ENCODE measurements at regions not wholly inside any gene's neighbourhood (a gene's known extent, or its start where the extent isn't known, plus 50 kb on each side); places are given as distances from the start of the nearest gene placed in this dataset.

GRCh38 chr9:107423540-107423939 is 66.0 kb downstream of the KLF4 start:
- Histone ChIP-seq H3K4me3 (ENCODE audit: low read length) (no peak overlapping the region), H3K9ac (ENCODE audit: low read length) (no peak overlapping the region), H3K27ac (ENCODE audit: low read length) (no peak overlapping the region), H3K36me3 (replicated peaks; ENCODE audit: insufficient read depth, low read length) (no peaks in the 10 kb centered on the region), H2AFZ (ENCODE audit: low read length) (no peak overlapping the region), H3K9me3 (replicated peaks; ENCODE audit: insufficient read depth, low read length) (no peaks in the 10 kb centered on the region), H3K79me2 (ENCODE audit: low read length) (no peaks in the 10 kb centered on the region), H4K20me1 (ENCODE audit: insufficient read depth, low read length) (no peaks in the 10 kb centered on the region), H3K4me2 (ENCODE audit: low read depth, low read length) (no peak overlapping the region), H3K4me1 (ENCODE audit: low read length) (no peaks in the 10 kb centered on the region), H3K27me3 (replicated peaks; ENCODE audit: insufficient read depth, low read length) (no peaks in the 10 kb centered on the region), H3F3A (ENCODE audit: insufficient read depth, low read length) (no peaks in the 10 kb centered on the region), H3K9me2 (replicated peaks; ENCODE audit: insufficient read depth, low read length) (no peaks in the 10 kb centered on the region)
- no peak for DNase-seq
- TF ChIP-seq EZH2 (optimal IDR thresholded peaks at IDR 0.05; ENCODE audit: low read depth, low read length), result no peak
- no peak for TF ChIP-seq CTCF (IDR thresholded peaks at IDR 0.05; ENCODE audit: low read length)
- TF ChIP-seq EZH2phosphoT487 (IDR thresholded peaks at IDR 0.05; ENCODE audit: low read length), result no peak

DNA sequence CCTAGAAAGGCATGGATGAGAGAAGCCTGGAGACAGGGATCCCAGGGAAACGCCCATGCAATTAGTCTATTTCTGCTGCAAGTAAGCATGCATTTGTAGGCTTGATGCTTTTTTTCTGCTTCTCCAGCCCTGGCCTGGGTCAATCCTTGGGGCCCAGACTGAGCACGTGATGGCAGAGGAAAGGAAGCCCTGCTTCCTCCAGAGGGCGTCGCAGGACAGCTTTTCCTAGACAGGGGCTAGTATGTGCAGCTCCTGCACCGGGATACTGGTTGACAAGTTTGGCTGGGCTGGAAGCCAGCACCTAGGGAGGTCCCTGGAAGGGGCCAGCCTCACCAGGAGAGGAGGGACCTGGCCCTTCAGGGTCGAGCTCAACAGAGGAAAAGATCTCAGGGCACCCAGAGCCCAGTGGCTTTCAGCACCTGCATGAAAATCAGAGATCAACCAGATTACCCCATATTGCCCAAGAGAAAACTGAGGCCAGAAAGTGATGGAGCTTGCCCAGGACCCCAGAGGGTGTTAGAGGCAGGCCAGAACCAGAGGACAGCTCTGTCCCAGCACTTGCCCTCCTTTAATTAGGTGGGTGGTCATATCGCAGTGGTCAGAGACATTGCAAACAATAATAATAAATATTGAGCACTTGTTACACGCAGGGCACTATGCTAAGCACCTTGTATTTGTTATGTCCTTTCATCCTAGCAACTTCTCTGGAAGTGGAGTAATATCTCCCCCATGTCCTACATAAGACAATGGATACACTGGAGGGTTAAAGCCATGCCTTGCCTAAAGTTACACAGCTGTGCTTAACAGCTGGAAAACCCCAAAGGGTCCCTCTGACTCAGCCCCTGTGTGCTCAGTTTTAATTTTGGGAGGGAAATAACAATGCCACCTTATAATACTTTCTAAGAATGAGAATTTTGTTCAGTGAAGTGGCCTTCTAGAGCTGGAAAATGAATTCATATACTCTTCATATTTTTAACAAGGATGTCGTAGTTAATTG is 67.1 kb downstream of the KLF4 start:
- TF ChIP-seq CTCF (IDR thresholded peaks at IDR 0.05; ENCODE audit: low read length) (peak; percentile 51), EZH2phosphoT487 (IDR thresholded peaks at IDR 0.05; ENCODE audit: low read length) (no peak)
- Histone ChIP-seq H3K9me3 (replicated peaks; ENCODE audit: insufficient read depth, low read length) (no peaks in the 10 kb centered on the region), H3K27me3 (replicated peaks; ENCODE audit: insufficient read depth, low read length) (no peaks in the 10 kb centered on the region), H3K4me1 (ENCODE audit: low read length) (no peaks in the 10 kb centered on the region), H3F3A (ENCODE audit: insufficient read depth, low read length) (no peaks in the 10 kb centered on the region), H4K20me1 (ENCODE audit: insufficient read depth, low read length) (no peaks in the 10 kb centered on the region), H3K9ac (ENCODE audit: low read length) (no peak overlapping the region), H3K79me2 (ENCODE audit: low read length) (no peaks in the 10 kb centered on the region), H3K27ac (ENCODE audit: low read length) (no peak overlapping the region), H2AFZ (ENCODE audit: low read length) (no peak overlapping the region), H3K4me2 (ENCODE audit: low read depth, low read length) (no peak overlapping the region), H3K36me3 (replicated peaks; ENCODE audit: insufficient read depth, low read length) (no peaks in the 10 kb centered on the region), H3K4me3 (ENCODE audit: low read length) (no peak overlapping the region), H3K9me2 (replicated peaks; ENCODE audit: insufficient read depth, low read length) (no peaks in the 10 kb centered on the region)
- DNase-seq, result peak; percentile 49

DNA sequence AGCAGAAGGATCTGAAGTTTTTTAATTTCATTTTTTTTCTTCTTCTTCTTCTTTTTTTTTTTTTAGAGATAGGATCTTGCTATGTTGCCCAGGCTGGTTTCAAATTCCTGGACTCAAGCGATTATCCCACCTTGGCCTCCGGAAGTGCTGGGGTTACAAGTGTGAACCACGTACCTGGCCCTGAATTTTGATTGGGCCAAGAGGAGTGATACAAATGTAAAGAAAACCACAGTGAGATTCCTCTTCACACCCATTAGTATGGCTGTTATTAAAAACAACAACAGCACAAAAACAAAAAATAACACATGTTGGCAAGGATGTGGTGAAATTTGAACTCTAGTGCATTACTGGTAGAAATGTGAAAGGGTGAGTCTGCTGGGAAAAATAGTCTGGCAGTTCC is 79.1 kb downstream of the KLF4 start:
- Histone ChIP-seq H3K9ac (ENCODE audit: low read length) (no peak overlapping the region), H3K4me1 (ENCODE audit: low read length) (no peaks in the 10 kb centered on the region), H3K4me2 (ENCODE audit: low read depth, low read length) (no peak overlapping the region), H2AFZ (ENCODE audit: low read length) (no peak overlapping the region), H3K36me3 (replicated peaks; ENCODE audit: insufficient read depth, low read length) (no peaks in the 10 kb centered on the region), H3K79me2 (ENCODE audit: low read length) (no peaks in the 10 kb centered on the region), H3K9me2 (replicated peaks; ENCODE audit: insufficient read depth, low read length) (no peaks in the 10 kb centered on the region), H3F3A (ENCODE audit: insufficient read depth, low read length) (no peaks in the 10 kb centered on the region), H3K27ac (ENCODE audit: low read length) (no peak overlapping the region), H4K20me1 (ENCODE audit: insufficient read depth, low read length) (no peaks in the 10 kb centered on the region), H3K4me3 (ENCODE audit: low read length) (no peak overlapping the region), H3K9me3 (replicated peaks; ENCODE audit: insufficient read depth, low read length) (no peaks in the 10 kb centered on the region), H3K27me3 (replicated peaks; ENCODE audit: insufficient read depth, low read length) (no peaks in the 10 kb centered on the region)
- TF ChIP-seq EZH2 (optimal IDR thresholded peaks at IDR 0.05; ENCODE audit: low read depth, low read length) (no peak), EZH2phosphoT487 (IDR thresholded peaks at IDR 0.05; ENCODE audit: low read length) (no peak), CTCF (IDR thresholded peaks at IDR 0.05; ENCODE audit: low read length) (no peak)
- DNase-seq, result no peak
